ENCODE measurements at regions not wholly inside any gene's neighbourhood (a gene's known extent, or its start where the extent isn't known, plus 50 kb on each side); places are given as distances from the start of the nearest gene placed in this dataset.

GRCh38 chr5:124664287-124664686 is 82.2 kb downstream of the ZNF608 start:
- DNase-seq (ENCODE audit: low read depth in 2 of 2) = no peak

GRCh38 chr5:124663101-124663506 is 83.3 kb downstream of the ZNF608 start:
- no peak for DNase-seq (ENCODE audit: low read depth in 2 of 2)

- DNase-seq (ENCODE audit: low read depth in 2 of 2) = peak in 1 of 2 donors; percentile 20
Measured at GRCh38 chr5:124662181-124662781, 84.2 kb downstream of the ZNF608 start.

DNA sequence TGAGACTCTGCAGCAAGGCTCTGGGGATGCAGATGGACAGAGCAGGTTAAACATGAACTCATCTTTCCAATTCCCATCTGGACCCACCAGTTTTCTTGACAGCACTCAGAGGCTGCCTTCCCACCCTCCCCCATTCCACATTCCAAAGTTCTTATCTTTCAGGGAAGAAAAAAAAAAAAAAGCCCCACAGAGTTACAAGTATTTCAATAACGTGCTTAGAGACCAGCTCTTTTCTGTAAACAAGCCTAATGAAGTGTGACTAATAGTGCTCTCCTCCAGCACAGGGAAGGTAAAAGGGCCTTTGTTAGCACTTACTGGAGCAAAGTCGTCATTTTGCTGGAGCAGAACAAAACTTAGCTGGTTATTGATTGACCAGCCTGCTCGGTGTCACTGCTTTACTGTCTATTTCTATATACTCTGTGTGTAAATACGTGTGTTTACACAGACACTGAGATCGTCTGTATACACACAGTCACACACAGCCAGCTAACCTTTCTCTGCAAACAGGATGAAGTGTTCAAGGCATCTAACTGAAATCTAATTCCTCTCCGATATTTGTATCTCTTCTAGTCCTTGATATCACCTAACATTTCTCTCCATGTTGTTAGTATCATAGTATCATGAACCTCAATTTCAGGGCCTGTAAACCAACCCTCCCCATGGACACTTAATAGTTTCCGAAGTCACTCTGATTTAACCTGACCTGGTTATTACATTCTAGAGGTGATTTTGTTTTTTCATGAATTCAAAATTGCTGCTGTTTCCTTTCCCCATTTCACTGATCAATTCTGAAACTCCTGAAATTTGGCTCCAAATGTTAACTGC is 84.9 kb downstream of the ZNF608 start:
- peak; percentile 37 to 94 for DNase-seq (ENCODE audit: low read depth in 2 of 2)

- DNase-seq (ENCODE audit: low read depth in 2 of 2) = peak; percentile 45 to 79
Measured at GRCh38 chr5:124660229-124661093, 86.0 kb downstream of the ZNF608 start.

DNA sequence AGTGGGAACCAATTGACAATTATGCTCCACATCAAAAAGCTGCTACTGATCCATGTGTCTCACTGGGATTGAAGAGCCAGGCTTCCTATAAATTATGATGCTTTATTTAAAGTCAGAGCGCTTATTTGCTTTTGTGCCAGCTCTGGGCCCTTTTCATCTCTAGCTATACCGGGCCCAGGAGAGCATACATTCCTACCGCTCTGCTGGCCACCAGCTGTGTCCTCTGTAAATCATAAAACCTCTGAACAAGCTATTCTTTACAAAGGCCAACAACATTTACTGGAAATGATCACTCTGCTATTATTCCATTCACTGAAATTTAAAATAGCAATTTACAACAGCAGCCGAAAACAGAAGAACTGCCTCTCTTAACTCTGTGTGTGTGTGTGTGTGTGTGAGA is 86.6 kb downstream of the ZNF608 start:
- peak in 1 of 2 donors; percentile 26 for DNase-seq (ENCODE audit: low read depth in 2 of 2)

DNA sequence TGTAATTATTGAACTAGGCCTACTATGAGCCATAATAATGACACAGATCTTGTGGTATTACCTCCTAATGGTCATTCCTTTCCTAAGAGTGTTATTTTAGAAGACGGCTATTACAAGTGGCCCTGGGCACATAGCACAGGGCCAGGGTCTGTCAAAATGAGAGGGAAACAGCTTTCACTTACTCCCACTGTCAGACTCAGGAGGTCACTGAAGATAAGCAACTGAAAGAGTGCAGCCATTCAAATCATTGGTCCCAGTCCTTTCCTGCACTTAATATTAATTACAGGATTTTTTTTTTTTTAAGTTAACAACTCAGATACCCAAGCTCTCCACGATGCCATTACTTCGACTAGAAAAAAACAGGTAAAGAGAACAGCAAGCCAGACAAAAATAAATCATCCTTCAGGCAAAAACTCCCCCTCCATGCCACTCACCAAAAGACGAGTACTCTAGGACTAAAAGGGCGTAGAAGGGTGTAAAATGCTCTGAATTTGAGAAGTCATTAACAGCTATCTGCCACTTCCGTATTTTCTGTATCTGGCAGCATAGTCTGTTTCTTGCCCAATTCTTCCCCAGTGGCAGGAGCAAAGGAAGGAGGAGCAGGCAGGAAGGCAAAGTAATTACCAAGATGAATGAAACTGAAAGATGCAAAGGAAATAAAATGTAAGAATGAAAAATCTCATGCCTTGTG is 87.4 kb downstream of the ZNF608 start:
- no peak for DNase-seq (ENCODE audit: low read depth in 2 of 2)

- peak; percentile 92 to 97 for DNase-seq (ENCODE audit: low read depth in 2 of 2)
Measured at GRCh38 chr5:124655921-124656511, 90.4 kb downstream of the ZNF608 start.

DNA sequence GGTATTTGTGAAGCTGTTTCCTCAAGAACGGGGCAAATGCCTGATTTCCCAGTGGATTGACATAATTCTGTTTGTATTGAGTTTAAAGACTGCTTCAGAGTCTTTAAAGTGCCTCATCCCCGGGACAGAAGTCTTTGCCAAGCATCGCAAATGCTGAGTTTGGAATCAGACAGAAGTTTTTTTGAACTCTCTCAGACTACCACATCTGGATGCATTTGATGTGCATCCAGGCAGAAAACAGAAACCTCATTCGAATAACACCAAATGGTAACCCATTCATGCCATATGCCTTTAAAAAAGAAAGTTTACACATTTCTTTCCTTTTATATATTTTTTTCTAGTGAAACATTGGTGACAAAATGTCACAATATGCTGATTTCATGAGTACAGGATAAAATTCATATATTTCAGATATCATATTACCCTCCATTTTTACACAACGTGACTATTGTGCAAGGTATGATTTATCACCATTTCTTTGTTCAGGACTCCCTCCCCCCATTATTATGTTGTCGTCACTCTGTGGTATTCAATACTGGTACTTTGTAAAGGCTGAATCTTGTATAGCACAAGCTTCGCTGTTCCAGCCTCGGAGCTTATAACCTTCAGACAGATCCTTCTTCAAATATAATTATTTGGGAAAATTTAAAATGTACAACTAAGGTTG is 91.1 kb downstream of the ZNF608 start:
- peak in 1 of 2 donors; percentile 81 for DNase-seq (ENCODE audit: low read depth in 2 of 2)

DNA sequence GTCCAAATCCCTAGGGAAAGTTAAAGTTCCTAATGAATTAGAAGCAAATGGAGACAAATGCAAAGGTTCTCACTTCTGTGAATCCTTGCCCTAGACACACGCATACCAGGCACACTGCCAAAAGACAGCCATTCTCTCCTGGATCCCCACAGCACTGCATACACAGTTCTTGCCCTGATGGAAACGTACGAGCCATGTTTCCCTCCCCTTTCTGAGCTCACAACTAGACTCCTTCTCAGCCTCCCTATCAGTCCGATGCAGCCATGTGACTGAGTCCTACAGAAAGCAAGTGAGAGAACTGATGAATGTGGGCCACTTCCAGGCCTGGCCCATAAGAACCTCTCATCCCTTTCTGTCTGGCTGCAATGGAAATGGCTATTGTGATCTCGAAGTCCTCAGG is 92.0 kb downstream of the ZNF608 start:
- no peak for DNase-seq (ENCODE audit: low read depth in 2 of 2)

DNA sequence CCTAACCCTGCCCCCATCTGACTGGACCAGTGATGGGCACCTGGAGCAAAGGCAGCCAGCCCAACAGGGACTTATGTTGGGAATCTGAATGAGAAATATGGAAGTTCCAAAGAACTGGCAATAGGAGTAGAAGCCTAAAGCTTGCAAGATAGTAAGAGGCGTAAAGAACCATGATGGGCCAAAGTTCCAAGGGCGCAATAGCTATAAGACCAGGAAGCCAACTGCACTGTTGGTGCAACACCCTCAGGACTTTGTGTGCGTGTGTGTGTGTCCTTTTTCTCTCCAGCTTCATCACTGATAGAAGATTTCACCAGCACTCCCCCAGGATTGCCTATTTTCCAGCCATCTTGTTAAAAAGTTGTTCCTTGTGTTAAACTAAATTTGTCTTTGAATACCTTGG is 92.8 kb downstream of the ZNF608 start:
- no peak for DNase-seq (ENCODE audit: low read depth in 2 of 2)

DNA sequence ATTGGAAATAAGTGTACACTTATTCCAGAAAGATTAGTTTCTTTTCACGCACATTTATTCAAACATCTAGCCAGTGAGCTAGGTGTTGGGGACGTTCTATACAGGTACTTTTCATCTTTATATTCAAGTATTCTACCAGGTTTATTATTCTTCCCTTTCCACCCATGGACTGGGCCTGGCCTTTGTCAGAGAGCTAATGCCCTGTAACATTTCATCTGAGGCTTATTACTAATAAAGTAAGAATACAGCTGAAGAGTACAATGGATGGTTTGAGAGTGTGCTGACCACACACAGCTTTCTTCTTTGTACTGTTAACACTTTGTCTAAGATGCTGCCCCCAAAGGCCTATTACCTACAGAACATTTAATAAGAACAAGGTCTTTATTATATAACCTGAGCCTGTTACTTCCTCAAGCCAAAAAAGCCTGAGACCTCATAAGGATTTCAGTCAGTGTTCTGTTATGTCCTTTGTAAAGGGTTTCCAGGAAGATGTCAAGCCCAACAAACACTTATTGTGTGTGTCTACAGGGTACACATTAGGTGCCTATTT is 93.5 kb downstream of the ZNF608 start:
- no peak for DNase-seq (ENCODE audit: low read depth in 2 of 2)

GRCh38 chr5:124652514-124652819 is 94.0 kb downstream of the ZNF608 start:
- DNase-seq (ENCODE audit: low read depth in 2 of 2) = no peak

DNA sequence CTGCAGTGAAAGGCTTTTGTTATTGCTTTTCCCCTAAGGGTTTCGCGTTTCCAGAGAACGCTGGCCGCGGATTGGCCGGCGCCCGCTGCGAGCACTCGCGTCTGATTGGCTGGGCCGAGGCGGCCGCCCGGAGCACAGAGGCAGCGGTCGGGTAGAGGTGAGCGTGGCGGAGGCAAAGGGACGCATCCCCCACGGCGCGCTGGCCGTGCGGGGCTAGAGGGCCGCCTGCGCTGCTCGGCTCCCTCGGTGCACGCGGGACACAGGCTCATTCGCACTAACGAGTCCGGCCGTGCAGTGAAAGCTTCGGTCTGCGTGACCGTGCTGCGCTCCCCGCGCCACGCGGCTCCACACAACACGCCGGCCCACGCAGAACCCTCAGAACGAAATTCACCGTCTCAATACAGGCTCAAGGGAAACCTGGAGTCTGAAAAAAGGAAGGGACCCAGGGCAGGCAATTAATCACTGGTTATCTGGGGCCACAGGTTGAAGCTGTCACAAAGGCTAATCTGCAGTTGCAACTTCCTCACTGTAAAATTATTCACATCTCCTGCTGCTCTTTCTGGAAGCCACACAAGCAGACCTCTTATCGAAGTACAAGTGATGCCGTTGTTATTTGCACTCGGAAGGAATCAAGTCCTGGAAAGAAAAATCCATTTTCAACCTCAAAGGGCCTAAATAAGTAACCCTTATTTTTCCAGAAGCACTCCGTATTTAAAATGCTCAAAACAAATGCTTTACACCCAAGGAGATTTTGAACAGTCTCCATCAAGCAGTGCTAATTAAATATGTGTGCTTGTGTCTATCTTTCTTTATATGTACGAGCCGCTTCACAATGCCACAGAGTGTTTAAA is 94.6 kb downstream of the ZNF608 start:
- DNase-seq (ENCODE audit: low read depth in 2 of 2) = peak; percentile 90 to 93

- DNase-seq (ENCODE audit: low read depth in 2 of 2) = peak; percentile 97 to 99
Measured at GRCh38 chr5:124650951-124651662, 95.3 kb downstream of the ZNF608 start.

GRCh38 chr5:124650147-124650561 is 96.3 kb downstream of the ZNF608 start:
- DNase-seq (ENCODE audit: low read depth in 2 of 2) = peak in 1 of 2 donors; percentile 52

DNA sequence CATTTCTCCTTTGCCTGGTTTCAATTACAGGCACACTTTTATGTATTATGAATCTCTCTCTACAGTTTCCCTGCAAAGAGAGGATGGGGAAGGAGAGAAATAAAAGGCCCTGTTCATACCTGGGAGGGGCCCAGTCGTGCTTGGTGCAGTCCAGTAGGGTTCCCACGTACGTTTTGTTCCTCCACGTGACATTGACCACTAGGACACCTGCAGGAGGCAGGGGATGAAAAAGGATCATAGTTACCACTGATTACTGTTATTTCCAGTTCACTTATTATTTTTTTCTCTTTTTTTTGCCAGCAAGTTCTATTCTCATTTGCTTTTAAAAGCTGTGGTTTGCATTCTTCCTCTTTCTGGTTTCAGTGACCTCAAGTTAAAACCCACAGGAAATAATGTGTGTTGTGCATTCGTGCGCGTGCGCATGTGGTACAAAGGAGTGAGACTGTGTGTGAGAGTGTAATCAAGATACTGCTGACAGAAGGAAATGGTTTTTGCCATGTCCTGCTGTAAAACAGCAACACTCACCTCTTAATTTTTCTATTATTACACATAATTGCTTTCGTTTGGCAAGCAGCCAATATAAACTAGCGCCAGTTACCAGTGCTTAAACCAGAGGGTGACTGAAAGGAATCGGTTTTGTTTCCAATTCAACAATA is 96.8 kb downstream of the ZNF608 start:
- DNase-seq (ENCODE audit: low read depth in 2 of 2) = peak; percentile 98 to 99

DNA sequence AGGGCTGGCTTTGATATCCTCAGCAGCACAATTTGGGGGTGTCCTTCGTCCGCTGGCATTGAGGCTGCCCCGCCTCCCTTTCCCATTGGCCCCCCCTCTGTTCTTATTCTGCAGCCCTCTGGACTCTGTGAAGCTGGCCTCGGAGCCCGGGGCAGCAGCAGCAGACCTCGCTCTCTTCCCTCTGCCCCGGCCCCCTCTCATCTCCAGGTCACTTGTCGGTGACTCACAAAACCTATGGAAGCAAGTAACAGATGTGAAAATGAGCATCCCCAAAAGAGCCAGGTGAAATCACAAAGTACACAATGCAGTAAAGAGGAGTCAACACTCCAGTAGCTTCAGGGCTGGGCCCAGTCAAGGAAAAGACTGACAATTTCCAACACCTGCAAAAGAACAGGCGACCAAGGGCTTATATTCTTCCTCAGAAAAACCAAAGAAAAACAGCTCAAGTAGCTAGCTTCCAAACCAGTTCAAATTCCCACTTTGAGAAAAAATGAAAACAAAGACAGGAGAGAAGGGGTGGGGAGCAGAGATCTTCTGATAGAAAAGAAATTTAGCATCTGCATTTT is 97.5 kb downstream of the ZNF608 start:
- no peak for DNase-seq (ENCODE audit: low read depth in 2 of 2)

Data from lung microvascular endothelial cell (primary cell).